ENCODE measurements at regions not wholly inside any gene's neighbourhood (a gene's known extent, or its start where the extent isn't known, plus 50 kb on each side); places are given as distances from the start of the nearest gene placed in this dataset.
"Not testable (repeated sequence)": the region's sequence is repeated elsewhere in the genome, so short reads cannot be mapped to it uniquely, and the experiment has no call there.

DNA sequence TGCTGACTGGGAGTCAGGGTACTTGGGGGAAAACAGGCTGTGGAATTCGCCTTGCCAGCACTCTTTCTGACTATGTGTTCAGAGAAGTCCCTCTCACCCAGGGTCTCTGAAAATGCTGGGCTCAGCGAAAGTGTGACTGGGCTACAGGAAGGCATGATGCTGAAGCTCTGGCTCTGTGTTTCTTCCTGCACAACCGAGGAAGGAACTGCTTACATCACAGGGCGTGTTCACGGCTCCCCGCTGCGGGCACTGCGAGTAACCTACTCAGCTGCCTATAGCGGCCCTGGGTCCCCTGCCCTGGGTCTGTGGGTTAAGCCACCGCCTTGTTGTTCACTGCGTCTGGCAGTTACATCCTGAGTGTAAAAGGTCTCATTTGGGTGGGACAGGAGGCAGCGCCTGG lies 222.4 kb upstream of the IRX4 start:
- no peak for DNase-seq (ENCODE audit: low read depth in 2 of 2)

DNA sequence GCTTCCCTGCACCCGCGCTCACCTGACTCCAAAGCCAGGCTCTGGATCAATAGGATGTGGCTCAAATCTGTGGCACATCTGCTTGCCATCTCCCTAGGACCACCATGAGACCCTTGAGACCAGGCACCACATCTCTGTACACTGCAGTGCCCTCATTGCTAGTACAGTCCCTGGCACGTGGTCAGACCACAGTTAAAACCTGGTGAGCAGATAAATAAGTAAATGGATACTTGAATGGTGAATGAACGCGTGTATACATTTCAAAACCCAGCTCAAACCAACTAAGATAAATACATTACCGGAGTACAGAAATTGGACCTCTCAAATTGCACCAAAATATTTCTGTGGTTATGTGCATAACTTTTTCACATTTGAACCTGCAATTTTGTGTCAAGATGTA lies 221.2 kb upstream of the IRX4 start:
- no peak for DNase-seq (ENCODE audit: low read depth in 2 of 2)

DNA sequence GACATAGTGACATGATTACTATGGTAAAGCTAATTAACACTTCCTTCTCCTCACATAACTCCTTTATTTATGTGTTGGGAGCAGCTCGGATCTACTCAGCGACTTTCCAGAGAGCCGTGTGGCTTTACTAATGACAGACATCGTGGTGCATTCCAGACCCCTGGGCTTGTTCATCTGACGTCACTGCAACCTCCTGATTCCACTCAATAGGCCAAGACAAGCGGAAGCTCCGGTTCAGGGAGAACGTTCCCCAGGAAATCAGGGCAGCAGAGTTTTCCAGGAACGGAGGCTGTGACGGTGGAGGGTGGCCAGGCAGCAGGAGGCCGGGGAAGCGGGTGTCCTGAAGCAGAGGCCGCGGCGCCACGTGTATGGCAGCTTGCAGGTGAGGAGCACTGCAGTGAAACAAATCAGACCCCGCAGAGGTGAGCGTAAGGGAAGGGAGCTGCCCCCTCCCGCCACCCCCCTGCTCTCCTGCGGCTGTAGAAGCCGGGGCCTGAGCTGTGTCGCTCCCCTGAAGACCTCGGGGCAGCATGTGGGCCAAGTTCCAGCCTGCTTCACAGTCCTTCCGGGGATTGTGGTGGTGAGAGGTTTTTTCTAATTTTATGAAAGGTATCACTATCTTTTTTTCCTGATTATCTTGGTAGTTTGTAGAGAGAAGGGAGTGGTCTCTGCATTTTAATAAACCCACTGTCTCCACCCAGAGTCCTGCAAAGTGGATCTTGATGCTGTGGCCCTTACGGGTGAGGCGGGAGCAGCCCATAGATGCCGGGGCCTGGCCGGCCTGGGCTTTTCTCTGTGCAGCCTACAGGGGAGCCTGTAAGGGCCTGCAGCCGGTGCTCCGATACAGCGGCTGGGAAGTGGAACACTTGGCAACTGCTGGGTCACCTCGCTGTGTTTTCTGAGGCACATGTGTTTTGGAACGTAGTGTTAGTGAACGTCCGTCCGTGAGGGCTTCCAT lies 220.4 kb upstream of the IRX4 start:
- no peak for DNase-seq (ENCODE audit: low read depth in 2 of 2)

DNA sequence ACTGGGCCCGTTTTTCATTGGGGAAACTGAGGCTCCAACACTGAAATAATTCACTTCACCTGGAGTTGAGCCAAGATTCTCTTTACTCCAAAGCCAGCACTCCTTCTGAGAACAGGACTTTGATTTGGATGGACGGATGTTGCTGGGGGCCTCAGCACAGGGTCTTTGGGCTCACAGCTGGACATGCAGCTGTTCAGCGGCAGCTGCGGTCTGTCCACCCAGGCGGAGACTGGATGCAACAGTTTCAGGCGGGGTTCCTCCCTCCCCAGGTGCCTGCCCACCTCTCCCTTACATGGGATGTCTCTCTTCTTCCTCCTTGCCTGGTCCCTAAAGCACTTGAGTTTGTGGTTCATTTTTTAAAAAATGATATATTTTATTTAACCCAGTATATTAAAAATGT lies 219.0 kb upstream of the IRX4 start:
- no peak for DNase-seq (ENCODE audit: low read depth in 2 of 2)

DNA sequence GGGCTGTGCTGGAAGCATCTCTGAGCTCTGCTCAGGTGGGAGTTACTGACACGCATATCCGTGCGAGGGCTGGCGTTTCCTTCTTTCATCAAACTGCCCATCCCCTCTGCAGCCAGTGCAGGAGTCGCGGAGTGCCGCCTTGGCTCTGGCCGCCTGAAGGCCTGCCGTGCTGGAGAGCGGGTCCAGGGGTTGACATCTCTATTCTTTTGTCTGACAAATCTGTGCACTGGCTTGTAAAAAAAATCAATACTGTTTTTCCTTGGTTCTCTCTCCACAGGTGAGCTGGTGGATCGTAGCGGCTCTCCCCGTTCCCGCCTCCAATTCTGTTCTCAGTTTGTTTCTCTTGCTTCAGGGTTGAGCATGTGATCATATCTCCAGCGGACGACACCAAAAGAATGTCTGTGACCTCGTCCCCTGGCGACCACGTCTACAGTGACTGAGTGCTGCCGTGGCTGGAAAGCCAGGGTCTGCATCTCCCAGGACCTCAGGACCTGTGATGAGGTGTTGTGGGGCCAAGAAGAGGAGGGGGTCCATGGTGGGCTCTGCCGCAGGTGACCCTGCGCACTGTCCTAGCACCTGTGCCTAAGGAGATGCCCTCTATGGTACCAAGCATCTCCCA lies 214.3 kb upstream of the IRX4 start:
- no peak for DNase-seq (ENCODE audit: low read depth in 2 of 2)

DNA sequence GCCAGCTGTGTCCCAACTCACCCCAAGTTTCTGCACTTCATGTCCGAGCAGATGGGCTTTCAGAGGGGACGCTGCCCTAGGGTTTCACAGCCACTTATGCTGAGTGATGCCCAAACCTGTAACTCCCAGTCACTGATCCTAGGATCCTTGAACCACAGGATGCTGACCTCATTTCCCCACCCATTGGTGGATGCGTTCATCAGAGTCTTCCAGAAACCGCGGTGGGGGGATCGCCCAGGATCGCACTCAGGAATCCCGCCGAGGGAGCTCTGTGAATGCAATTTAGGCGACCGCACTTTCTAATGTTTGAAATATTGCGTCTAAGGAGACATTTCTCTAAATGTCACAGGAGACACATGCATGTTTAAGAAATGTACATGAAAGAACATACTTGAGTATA lies 212.3 kb upstream of the IRX4 start:
- DNase-seq (ENCODE audit: low read depth in 2 of 2), result no peak

DNA sequence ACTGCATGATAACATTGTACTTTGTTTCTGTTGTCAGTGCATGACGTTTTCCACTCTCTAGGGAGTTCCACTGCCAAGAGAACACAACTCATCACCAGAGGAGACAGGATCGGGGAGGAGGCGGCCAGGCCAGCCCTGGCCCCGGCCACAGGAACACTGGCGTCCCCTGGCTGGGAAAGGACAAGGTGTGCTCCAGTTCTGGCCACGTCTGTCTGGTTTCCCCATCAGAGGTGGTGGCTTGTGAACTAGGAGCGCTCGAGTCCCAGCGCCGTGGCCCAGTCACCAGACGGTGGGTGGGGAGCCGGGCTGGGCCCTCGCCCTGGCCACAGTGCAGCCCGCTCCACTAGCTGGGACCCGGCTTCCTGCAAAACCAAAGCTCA lies 211.9 kb upstream of the IRX4 start:
- no peak for DNase-seq (ENCODE audit: low read depth in 2 of 2)

DNA sequence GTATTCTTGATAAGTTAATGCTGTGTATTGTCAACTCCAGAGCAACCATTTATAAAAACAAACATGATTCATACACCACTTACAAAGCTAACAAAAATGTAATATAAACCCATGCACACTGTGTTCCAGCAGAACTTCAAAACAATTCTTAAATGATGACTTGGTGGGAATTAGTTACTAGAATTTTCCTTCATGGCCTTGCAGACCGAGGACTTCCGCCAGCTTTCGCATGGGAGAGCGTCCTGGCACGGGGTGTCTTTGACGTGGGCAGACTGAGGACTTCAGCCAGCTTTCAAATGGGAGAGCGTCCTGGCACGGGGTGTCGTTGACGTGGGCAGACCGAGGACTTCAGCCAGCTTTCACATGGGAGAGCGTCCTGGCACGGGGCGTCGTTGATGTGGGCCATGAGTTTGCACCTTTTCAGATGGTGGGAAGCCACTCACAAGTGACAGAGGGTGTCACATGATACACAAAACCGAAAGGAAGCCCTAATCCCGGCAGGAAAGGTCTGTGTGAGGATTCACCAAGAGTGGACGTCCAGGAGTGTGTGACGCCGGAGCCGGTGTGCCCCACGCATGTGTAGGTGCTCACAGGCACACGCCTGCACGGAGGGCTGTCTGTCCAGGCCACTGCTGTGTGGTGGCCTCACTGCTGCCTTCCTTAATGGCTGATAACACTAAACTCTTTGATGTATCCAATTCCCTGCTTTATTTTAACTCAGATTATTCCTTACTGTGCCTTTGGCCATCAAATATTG lies 211.3 kb upstream of the IRX4 start:
- no peak for DNase-seq (ENCODE audit: low read depth in 2 of 2)

DNA sequence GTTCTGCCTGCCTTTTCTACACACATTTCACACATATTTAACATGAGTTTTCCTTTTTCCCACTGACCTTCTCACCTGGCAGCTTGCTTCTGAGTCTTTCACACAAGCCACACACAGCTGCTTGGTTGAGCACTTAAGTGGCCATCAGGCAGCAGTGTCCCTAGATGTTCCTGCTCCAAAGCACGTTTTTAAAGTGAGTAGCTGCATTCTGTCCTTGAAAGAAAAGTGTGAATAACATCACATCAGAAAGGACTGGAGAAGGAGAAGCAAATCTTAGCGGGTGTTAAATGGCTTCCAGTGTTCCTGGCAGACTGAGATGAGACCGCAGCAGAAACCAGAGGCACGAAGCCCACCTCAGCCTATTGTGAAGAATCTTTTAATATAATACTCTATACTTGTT lies 209.2 kb upstream of the IRX4 start:
- DNase-seq (ENCODE audit: low read depth in 2 of 2), result no peak

DNA sequence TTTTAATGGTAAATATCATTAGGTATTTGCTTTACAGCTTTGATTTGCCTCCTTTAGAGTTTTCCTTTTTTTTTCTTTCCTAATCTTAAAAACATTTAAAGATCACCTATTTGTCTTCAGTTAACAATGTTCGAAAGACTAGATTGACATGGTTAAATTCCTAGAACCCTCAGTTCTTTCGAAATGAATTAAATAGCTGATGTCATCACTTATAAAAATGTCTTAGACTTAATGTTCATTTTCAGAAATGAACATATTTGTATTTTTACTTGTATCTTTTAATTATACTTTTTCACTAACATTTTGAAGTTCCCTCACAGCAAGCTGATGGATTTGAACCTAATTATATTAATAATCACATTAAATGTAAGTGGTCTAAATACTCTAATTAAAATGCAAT lies 205.3 kb upstream of the IRX4 start:
- no peak for DNase-seq (ENCODE audit: low read depth in 2 of 2)

DNA sequence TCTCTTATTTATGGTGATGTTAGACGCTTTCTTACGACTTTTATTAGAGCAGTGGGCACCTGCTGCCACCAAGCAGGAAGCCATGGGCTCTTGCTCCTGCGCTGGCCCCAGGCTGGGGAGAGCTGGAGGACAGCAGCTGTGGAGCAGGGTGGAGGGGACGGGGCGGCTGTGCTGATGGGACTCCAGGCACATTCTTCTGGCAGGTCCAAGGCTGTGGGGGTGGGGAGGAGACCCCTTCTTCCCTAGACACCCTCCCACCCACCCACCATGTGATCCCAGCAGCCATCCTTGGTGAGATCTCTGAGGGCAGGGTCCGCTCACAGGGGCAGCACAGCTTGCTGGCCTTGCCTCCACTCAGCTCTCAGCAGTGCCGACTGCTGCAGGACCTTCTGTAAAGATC lies 192.6 kb upstream of the IRX4 start:
- no peak for DNase-seq (ENCODE audit: low read depth in 2 of 2)

DNA sequence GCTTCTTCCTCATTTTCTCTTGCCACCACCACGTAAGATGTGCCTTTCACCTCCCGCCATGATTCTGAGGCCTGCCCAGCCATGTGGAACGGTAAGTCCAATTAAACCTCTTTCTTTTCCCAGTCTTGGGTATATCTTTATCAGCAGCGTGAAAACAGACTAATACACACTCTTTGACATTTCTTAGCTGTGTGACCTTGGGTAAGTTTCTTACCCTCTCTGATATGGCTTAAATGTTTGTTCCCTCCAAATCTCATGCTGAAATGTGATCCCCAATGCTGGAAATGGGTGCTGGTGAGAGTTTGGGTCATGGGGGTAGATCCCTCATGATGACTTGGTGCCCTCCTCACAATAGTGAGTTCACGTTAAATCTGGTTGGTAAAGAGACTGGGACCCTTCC lies 188.8 kb upstream of the IRX4 start:
- DNase-seq (ENCODE audit: low read depth in 2 of 2), result no peak

DNA sequence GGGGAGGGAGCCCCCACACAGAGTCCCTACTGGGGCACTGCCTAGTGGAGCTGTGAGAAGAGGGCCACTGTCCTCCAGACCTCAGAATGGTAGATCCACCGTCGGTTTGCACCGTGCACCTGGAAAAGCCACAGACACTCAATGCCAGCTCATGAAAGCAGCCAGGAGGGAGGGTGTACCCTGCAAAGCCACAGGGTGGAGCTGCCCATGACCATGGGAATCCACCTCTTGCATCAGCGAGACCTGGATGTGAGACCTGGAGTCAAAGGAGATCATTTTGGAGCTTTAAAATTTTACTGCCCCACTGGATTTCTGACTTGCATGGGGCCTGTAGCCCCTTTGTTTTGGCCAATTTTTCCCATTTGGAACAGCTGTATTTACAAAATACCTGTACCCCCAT lies 188.1 kb upstream of the IRX4 start:
- DNase-seq (ENCODE audit: low read depth in 2 of 2), result not testable (repeated sequence)

DNA sequence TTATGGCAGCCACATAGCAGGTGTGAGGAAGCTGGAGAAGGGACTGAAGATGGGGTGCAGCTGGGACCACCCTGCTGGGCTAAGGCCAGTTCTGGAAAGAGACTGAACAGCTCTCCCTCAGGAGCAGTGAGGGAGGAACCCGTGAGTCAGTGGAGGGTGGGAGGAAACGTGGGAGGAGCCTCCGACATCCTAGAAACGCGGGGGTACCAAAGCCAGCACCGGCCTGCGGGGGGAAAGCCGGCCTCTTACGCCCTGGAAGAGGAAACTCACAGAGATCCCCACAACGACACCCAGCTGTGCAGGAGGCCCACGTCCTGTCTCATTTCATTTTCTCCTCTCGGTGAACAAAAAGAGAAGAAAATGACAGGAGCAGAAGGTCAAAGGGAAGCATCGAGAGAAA lies 185.8 kb upstream of the IRX4 start:
- DNase-seq (ENCODE audit: low read depth in 2 of 2), result no peak

DNA sequence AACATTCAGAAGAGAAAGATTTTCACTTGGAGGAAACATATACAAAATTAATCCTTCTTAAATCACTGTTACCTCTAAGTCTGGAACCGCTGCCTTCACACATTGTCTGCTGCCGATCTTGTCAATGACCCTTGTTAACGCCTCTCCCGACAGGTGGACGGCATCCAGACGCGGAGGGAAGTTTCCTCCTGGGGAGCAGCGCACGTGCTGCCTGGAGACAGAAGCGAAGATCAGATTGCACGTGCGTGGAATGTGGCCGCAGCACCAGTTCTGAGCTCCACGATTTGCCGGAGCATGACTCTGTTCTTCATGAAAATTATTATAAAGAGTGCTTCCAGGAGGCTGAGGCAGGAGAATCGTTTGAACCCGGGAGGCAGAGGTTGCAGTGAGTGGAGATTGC lies 183.6 kb upstream of the IRX4 start:
- no peak for DNase-seq (ENCODE audit: low read depth in 2 of 2)

DNA sequence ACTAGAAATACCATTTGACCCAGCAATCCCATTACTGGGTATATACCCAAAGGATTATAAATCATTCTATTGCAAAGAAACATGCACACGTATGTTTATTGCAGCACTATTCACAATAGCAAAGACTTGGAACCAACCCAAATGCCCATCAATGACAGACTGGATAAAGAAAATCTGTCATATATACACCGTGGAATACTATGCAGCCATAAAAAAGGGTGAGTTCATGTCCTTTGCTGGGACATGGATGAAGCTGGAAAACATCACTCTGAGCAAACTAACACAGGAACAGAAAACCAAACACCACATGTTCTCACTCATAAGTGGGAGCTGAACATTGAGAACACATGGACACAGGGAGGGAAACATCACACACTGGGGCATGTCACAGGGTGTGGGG lies 180.7 kb upstream of the IRX4 start:
- not testable (repeated sequence) for DNase-seq (ENCODE audit: low read depth in 2 of 2)

DNA sequence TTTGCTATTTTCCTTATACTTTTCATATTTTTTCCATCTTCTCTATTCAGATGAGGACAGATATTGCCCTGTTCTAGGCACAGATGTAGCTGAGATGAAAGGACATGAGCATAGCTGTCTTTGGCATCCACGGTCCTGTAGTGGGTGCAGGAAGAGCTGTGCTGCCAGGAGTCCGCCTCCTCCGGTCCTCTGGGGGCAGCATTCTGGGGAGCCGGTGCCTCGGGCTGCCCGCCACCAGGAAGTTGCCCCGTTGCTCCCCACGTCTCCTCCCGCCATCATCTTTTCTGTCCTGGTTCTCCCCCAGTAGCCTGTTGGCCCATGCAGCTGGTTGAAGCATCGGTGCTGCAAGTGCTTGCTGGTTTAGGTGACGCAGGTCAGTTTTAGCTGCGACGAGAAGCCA lies 170.0 kb upstream of the IRX4 start:
- DNase-seq (ENCODE audit: low read depth in 2 of 2), result no peak

DNA sequence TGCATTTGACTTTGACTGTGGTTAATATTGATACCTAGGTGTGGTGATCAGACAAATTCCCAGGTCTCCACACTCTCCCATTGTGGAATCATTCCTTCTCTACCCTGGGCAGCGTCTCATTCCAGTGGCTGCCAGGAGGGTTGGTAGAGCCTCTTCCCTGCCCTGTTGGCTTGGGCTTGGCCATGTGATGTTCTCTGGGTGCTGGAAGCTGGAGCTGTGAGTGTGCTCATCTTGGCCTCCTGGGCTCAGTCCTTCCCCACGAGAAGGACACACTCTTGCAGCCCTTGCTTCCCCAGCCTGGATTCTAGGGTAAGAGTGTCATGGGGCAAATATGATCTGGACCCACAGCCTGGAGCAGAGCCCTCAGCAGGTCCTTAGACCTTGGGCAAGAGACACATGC lies 167.2 kb upstream of the IRX4 start:
- DNase-seq (ENCODE audit: low read depth in 2 of 2), result no peak

DNA sequence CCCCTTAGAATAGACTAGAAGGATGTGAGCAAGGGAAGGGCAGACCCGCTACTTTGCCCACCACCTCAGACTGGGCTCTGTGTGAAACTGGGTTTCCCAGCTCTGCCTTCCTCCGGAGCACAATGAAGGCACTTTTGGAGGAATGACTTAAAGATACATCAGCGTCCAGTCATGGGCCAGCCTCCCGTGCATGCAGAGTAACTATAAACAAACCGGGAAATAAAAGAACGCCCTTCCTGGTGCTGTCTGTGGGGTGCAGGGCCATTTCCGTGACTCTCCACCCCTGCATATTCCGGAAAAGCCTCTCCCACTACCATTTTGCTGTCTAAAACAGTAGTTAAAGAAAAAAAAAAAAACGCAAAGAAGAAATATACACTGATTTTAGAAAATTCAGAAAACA lies 165.9 kb upstream of the IRX4 start:
- DNase-seq (ENCODE audit: low read depth in 2 of 2), result no peak

DNA sequence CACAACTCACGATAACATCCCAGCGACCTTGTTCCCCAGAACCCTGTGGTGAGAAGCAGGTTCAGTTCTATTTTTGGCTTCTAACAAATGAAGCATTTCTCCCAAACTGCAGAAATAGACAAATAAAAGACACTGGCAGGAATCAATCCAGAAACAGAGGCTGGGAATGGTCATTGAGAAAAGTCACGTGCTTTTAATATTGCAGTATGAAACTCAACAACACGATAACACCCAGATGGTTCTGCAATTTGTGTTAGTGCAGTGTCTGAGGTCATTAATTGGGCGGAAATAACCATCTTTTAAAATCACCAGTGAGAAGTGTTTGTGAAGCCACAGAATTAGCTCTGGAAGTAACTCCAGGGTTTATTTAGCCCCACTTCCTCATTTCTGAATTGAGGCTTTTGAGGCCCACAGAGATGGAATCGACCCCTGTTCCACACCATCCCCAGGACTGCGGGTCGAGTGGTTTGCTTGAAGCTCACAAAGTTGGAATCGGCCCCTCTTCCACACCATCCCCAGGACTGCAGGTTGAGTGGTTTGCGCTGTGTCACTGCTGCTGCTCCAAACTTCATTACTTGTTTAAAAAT lies 164.7 kb upstream of the IRX4 start:
- DNase-seq (ENCODE audit: low read depth in 2 of 2), result no peak

DNA sequence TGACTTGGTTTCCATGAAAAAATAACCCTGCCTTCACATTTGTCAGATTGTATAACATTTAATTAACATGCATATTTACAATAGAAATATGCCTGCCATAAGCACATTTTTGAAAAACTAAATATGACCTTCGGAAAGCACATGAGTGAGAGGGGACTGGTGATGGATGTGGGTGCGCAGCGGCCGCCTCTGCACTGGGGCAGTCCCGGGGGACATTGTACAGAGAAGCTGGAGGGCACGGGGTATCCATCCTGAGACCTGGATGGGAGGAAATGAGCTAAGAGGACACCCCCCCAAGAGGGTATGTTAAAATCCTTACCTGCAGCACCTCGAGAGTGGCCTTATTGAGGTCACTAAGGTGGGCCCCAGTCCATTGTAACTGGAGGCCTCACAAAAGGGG lies 161.3 kb upstream of the IRX4 start:
- DNase-seq (ENCODE audit: low read depth in 2 of 2), result no peak

DNA sequence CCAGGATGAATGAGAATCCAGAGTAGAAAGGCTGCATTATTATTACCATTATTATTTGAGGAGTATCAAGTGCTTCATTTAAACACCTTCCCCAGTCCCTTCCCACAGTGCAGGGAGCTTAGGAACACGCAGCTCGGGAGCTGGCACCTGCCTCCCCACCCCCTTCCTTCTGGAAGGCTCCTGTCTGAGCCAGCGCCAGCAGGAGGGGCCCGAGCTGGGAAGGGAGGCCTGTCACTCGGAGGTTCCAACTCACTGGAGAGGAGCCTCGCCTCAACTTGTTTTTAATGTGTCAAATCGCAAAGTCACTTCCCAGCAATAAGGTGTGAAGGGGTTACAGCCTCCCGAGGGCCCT lies 156.4 kb upstream of the IRX4 start:
- DNase-seq (ENCODE audit: low read depth in 2 of 2), result no peak

All from stimulated activated CD4-positive, alpha-beta T cell treated with anti-CD3 and anti-CD28 coated beads, Interleukin-4, amount 100 ng/mL, for 48 hours (primary cell).